A673 (cell line): ENCODE measurements at regions not wholly inside any gene's neighbourhood (a gene's known extent, or its start where the extent isn't known, plus 50 kb on each side); places are given as distances from the start of the nearest gene placed in this dataset.

Experiments
- EZH2 ChIP-seq: fragments of 200-600 bp; sonication (generic); IDR thresholded peaks from 2 replicates; pipeline ENCODE4 v1.6.1; 2017; ENCODE audit warnings: borderline replicate concordance, low read depth, mild to moderate bottlenecking, mixed read lengths, antibody characterized with exemption, low read length; ENCODE audit not compliant: poor library complexity, severe bottlenecking
- TF ChIP-seq, protein P1 (sequence below): fragments of 300-800, 200-600 bp; sonication (generic); conservative IDR thresholded peaks from 2 replicates; pipeline ENCODE4 v1.5.1; 2017; ENCODE audit warnings: low read depth, mild to moderate bottlenecking, antibody characterized with exemption, low read length, moderate library complexity, mixed read lengths

DNA sequence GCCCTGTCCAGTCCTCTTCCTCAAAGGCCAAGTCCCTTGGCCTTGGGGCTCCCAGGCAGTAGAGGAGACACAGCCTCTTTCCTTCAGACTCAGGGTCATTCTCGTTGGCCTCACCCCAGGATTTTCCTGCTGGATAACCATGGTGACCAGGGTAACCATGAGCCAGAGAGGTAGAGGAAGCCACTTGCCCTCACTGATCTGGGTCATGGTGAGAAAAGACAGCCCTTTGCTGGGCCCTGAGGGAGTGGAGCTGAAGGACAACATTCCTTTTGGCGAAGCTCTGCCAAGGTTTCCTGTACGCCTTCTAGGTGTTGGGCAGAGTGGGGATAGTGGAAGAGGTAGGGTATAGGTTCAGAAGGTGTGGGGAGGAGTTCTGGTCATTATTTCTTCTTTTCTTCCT is 53.1 kb upstream of the WNT4 start:
- TF ChIP-seq, protein P1, sequence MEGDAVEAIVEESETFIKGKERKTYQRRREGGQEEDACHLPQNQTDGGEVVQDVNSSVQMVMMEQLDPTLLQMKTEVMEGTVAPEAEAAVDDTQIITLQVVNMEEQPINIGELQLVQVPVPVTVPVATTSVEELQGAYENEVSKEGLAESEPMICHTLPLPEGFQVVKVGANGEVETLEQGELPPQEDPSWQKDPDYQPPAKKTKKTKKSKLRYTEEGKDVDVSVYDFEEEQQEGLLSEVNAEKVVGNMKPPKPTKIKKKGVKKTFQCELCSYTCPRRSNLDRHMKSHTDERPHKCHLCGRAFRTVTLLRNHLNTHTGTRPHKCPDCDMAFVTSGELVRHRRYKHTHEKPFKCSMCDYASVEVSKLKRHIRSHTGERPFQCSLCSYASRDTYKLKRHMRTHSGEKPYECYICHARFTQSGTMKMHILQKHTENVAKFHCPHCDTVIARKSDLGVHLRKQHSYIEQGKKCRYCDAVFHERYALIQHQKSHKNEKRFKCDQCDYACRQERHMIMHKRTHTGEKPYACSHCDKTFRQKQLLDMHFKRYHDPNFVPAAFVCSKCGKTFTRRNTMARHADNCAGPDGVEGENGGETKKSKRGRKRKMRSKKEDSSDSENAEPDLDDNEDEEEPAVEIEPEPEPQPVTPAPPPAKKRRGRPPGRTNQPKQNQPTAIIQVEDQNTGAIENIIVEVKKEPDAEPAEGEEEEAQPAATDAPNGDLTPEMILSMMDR = no peak
- TF ChIP-seq EZH2 = no peak
